ENCODE measurements at regions not wholly inside any gene's neighbourhood (a gene's known extent, or its start where the extent isn't known, plus 50 kb on each side); places are given as distances from the start of the nearest gene placed in this dataset.

- TF ChIP-seq CTCF (IDR thresholded peaks at IDR 0.05) (no peak), POLR2A (IDR thresholded peaks at IDR 0.05) (no peak)
Measured at GRCh38 chr16:79679334-79679733, 78.8 kb upstream of the MAF start.
